ENCODE measurements at regions not wholly inside any gene's neighbourhood (a gene's known extent, or its start where the extent isn't known, plus 50 kb on each side); places are given as distances from the start of the nearest gene placed in this dataset.

DNA sequence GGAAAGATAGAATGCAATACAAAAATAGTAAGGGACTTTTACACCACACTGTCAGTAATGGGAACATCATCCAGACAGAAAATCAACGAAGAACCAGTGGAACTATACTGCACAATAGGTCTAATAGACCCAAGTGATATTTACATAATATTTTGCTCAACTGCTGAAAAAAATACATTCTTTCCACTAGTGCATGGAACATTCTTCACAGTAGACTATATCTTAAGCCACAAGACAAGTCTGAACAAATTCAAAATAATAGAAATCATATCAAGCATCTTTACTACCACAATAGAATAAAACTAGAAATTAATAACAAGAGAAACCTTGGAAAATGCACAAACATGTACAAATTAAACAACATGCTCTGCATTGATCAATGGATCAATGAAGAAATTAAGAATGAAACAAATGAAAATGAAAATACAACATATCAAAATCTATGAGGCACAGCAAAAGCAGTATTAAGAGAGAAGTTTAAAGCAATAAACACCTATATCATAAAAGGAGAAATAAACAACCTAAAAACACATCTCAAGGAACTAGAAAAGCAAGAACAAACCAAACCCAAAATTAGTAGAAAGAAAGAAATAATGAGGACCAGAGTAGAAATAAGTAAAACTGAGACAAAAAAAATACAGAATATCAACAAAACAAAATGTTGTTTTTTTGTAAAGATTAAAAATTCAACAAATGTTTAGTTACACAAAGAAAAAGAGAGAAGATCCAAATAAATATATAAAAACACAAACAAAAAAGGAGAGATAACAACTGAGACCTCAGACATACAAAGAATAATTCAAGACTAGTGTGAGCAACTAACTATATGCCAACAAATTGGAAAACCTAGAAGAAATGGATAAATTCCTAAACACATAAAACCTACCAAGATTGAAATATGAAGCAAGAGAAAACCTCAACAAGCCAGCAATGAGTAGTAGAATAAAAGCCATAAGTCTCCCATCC, 51.5 kb upstream of the ANTXR2 start:
- in situ Hi-C loops (cut with MboI; ENCODE audit: low pct_unique_long_range_greater_than_20kb, low sequenced_read_pairs, unreplicated experiment) = no loop called here
- DNase-seq (ENCODE audit: low spot score) = no peak
- TF ChIP-seq, protein P1, sequence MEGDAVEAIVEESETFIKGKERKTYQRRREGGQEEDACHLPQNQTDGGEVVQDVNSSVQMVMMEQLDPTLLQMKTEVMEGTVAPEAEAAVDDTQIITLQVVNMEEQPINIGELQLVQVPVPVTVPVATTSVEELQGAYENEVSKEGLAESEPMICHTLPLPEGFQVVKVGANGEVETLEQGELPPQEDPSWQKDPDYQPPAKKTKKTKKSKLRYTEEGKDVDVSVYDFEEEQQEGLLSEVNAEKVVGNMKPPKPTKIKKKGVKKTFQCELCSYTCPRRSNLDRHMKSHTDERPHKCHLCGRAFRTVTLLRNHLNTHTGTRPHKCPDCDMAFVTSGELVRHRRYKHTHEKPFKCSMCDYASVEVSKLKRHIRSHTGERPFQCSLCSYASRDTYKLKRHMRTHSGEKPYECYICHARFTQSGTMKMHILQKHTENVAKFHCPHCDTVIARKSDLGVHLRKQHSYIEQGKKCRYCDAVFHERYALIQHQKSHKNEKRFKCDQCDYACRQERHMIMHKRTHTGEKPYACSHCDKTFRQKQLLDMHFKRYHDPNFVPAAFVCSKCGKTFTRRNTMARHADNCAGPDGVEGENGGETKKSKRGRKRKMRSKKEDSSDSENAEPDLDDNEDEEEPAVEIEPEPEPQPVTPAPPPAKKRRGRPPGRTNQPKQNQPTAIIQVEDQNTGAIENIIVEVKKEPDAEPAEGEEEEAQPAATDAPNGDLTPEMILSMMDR (IDR thresholded peaks at IDR 0.05; ENCODE audit: extremely low read depth, insufficient read depth, missing control alignments) = no peak
